ENCODE measurements at regions not wholly inside any gene's neighbourhood (a gene's known extent, or its start where the extent isn't known, plus 50 kb on each side); places are given as distances from the start of the nearest gene placed in this dataset.

DNA sequence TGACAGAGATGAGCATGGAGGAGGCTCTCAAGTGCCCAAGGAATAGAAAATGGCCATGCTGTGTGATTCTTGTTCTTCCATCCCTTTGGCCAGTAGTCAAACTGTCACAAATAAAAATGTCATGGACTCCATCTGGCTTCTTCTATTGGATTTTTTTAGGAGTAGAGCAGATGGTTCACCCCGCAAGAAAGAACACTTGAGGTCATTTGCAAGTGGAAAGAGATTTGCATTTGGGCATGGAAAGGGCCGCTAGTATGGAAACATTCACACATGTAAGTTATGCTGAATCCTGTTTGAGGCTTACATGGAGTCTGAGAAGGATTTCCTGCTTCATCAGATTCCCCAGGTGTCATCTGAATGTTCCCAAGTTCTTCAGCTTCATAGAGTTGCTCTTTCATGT, 53.1 kb upstream of the CFAP161 start:
- no peaks in the 10 kb centered on the region for H3K27me3 ChIP-seq (ENCODE audit: insufficient read depth)
- no peaks in the 10 kb centered on the region for H3K36me3 ChIP-seq (ENCODE audit: insufficient read depth)
- Mint-ChIP-seq H3K36me3 (ENCODE audit: low read depth) (no peaks in the 10 kb centered on the region), H3K4me3 (no peak overlapping the region), H3K9me3 (peaks cover 4% of the 10 kb centered on the region; the same call in 2 of the 3 replicates), H3K4me1 (no peaks in the 10 kb centered on the region), H3K27me3 (ENCODE audit: insufficient read depth, low read depth, poor library complexity) (peaks cover 2% of the 10 kb centered on the region), H3K27ac (no peak overlapping the region)
- ATAC-seq = no peak
- no peak overlapping the region for H2AFZ ChIP-seq
- no peaks in the 10 kb centered on the region for H3F3A ChIP-seq (replicated peaks; ENCODE audit: low read depth)
- no peaks in the 10 kb centered on the region for H3K9me2 ChIP-seq (ENCODE audit: insufficient read depth)
- no peak for DNase-seq (ENCODE audit: low spot score)
- H3K79me2 ChIP-seq (replicated peaks; ENCODE audit: insufficient read depth) = no peaks in the 10 kb centered on the region
- TF ChIP-seq NANOG (IDR thresholded peaks at IDR 0.05; ENCODE audit: borderline replicate concordance) = no peak
- TF ChIP-seq JUNB (IDR thresholded peaks at IDR 0.05; ENCODE audit: unreplicated experiment) = no peak
- no peak overlapping the region for H3K4me3 ChIP-seq
- no peak overlapping the region for H3K4me2 ChIP-seq
- H3K4me1 ChIP-seq (ENCODE audit: insufficient read depth) = no peaks in the 10 kb centered on the region
- no peak overlapping the region for H3K27ac ChIP-seq (ENCODE audit: low read depth)
- no peaks in the 10 kb centered on the region for H4K20me1 ChIP-seq (replicated peaks; ENCODE audit: insufficient read depth)

- TF ChIP-seq ETS1 (IDR thresholded peaks at IDR 0.05) = no peak
- TF ChIP-seq ZNF462 (CRISPR knock-in tag; IDR thresholded peaks at IDR 0.05) = no peak
- TF ChIP-seq EZH2phosphoT487 (IDR thresholded peaks at IDR 0.05; ENCODE audit: unreplicated experiment) = no peak
- no peak for TF ChIP-seq POLR2AphosphoS5 (IDR thresholded peaks at IDR 0.05; ENCODE audit: low read depth)
- no peak for TF ChIP-seq JUNB (IDR thresholded peaks at IDR 0.05; ENCODE audit: unreplicated experiment)
- TF ChIP-seq, protein P1, sequence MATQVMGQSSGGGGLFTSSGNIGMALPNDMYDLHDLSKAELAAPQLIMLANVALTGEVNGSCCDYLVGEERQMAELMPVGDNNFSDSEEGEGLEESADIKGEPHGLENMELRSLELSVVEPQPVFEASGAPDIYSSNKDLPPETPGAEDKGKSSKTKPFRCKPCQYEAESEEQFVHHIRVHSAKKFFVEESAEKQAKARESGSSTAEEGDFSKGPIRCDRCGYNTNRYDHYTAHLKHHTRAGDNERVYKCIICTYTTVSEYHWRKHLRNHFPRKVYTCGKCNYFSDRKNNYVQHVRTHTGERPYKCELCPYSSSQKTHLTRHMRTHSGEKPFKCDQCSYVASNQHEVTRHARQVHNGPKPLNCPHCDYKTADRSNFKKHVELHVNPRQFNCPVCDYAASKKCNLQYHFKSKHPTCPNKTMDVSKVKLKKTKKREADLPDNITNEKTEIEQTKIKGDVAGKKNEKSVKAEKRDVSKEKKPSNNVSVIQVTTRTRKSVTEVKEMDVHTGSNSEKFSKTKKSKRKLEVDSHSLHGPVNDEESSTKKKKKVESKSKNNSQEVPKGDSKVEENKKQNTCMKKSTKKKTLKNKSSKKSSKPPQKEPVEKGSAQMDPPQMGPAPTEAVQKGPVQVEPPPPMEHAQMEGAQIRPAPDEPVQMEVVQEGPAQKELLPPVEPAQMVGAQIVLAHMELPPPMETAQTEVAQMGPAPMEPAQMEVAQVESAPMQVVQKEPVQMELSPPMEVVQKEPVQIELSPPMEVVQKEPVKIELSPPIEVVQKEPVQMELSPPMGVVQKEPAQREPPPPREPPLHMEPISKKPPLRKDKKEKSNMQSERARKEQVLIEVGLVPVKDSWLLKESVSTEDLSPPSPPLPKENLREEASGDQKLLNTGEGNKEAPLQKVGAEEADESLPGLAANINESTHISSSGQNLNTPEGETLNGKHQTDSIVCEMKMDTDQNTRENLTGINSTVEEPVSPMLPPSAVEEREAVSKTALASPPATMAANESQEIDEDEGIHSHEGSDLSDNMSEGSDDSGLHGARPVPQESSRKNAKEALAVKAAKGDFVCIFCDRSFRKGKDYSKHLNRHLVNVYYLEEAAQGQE (IDR thresholded peaks at IDR 0.05; ENCODE audit: unreplicated experiment) = no peak
- no peak for TF ChIP-seq EZH2 (IDR thresholded peaks at IDR 0.05; ENCODE audit: low read depth, unreplicated experiment)
- DNase-seq (ENCODE audit: low spot score) (no peak), ATAC-seq (no peak)
- H3K36me3 ChIP-seq (ENCODE audit: insufficient read depth) = no peaks in the 10 kb centered on the region
- no peaks in the 10 kb centered on the region for H3K9me2 ChIP-seq (ENCODE audit: insufficient read depth)
- H3K27ac ChIP-seq (ENCODE audit: low read depth) = no peak overlapping the region
- no peaks in the 10 kb centered on the region for H3K79me2 ChIP-seq (replicated peaks; ENCODE audit: insufficient read depth)
- no peaks in the 10 kb centered on the region for H4K20me1 ChIP-seq (replicated peaks; ENCODE audit: insufficient read depth)
- H3F3A ChIP-seq (replicated peaks; ENCODE audit: low read depth) = no peaks in the 10 kb centered on the region
- H3K4me1 ChIP-seq (ENCODE audit: insufficient read depth) = no peaks in the 10 kb centered on the region
- no peak overlapping the region for H3K4me3 Mint-ChIP-seq
- H3K27me3 Mint-ChIP-seq (ENCODE audit: insufficient read depth, low read depth, poor library complexity) = peaks cover 2% of the 10 kb centered on the region
- H3K27ac Mint-ChIP-seq = no peak overlapping the region
- H3K4me2 ChIP-seq = no peak overlapping the region
- no peaks in the 10 kb centered on the region for H3K9me3 Mint-ChIP-seq
- no peak overlapping the region for H3K4me3 ChIP-seq
- H3K27me3 ChIP-seq (ENCODE audit: insufficient read depth) = no peaks in the 10 kb centered on the region
- no peaks in the 10 kb centered on the region for H3K4me1 Mint-ChIP-seq
- no peak overlapping the region for H2AFZ ChIP-seq
- H3K36me3 Mint-ChIP-seq (ENCODE audit: low read depth) = no peaks in the 10 kb centered on the region
These were observed 50.9 kb upstream of the CFAP161 start for GRCh38 chr15:81083201-81083600.
